SHP77 treated with DMSO at 0.1 percent for 48 hours (cell line): ENCODE measurements at regions not wholly inside any gene's neighbourhood (a gene's known extent, or its start where the extent isn't known, plus 50 kb on each side); places are given as distances from the start of the nearest gene placed in this dataset.
"Not testable (repeated sequence)": the region's sequence is repeated elsewhere in the genome, so short reads cannot be mapped to it uniquely, and the experiment has no call there.

ENCODE experiments used
- DNase-seq: peaks from one replicate; lab custom pipeline; 2025; lab: John Stamatoyannopoulos, UW

DNA sequence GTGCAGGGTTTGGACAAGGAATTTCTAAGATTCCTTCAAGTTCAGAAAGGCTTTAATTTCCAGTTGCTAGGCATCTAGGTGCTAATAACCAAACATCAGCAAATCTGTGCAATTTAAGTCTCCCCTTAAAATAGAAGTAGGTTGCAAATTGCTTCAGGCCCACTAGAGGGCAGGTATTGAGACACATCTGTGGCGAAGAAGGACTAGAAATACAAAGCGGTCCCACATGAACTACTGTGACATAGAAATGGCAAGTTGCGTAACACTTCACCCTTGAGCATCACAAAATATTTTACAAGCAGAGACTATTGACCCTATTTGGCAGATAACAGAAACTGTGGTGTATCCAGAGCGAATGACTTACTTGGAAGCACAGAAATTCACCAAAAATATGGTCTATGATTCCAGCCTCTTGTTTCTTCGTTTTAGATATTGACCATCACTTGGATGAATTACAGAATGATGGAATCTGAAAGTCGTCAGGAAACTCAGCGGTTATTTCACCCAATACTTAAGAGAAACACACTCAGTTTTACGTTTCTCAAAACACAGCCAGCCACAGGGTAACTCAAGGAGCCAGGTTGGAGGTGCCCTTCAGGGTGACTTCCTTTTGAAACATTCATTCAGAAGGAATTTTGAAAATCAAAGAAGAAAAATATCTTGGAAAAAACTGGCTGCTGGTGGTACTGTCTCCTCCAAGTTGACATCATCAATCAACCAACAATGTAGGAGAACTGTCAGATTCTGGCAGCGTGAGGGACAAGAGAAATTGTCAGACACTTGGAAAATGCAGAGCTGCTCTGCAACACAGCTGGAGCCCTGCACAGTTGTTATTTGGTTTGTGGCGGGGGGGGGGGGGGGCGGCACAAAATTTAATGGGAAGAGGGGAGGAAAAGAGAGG is 256.3 kb upstream of the MINDY3 start:
- DNase-seq = peak; percentile 25

DNA sequence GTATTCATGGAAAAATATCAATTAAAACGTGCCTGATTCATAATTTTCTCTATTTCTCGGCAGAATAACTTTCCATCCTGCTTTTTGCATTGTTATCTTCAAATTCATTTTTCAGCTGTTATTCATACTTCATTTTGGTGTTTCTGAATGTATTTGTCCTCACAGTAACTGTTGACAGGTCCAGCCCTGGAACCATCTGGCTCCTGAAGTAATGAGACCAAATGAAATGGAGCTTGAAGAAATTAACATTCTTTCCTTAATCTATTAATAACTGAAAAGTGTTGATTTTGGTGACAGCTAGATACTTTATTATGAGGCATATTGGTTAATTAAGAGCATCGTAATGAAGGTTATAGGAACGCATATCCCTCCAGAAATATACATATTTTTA is 257.0 kb upstream of the MINDY3 start:
- DNase-seq = no peak

DNA sequence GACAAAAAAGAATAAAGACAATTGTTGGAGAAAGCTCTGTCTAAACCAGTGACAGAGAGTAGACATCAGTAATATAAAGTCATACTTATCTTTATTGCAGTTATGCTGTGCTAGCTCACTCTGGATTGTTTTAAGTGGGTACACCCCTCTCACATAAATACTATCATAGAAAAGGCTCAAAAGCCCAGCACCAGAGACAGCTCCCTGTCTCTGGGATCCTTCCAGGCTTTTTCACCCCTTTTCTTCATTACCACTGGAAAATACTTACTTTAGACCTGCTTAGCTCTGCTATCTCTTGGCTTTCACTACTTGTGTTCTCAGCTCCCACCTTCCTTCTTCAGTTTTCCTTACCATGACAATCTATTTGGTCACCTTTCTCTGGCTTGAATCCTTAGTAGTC is 259.1 kb upstream of the MINDY3 start:
- no peak for DNase-seq

DNA sequence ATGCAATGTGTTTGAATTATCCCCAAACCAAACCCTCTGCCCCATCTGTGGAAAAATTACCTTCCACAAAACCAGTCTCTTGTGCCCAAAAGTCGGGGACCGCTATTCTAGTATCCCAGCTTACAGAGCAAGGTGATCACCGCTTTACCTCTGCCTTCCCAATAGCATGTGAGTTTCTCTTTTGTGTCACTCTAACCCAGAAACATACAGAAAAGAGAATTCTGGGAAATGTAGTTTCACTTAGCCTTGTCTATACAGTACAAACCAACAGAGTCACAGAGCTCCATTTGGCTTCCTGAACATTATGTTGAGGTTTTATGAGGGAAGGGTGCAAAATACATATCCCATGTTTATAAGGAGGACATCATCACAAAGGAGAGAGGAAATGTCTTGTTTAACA is 260.3 kb upstream of the MINDY3 start:
- DNase-seq = no peak

DNA sequence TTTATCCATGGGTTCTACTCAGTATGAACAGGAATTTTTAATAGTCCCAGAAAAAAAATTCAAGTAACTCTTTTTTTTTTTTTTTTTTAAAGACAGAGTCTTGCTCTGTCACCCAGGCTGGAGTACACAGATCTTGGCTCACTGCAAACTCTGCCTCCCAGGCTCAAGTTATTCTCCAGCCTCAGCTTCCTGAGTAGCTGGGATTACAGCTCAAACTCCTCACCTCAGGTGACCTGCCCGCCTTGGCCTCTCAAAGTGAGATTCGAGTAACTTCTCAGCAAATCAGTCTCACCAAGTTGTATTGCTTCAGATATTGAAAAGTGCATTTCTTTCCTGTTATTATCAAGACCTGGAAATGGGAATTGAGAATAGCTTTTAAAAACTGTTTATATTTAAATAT is 281.2 kb upstream of the MINDY3 start:
- no peak for DNase-seq

DNA sequence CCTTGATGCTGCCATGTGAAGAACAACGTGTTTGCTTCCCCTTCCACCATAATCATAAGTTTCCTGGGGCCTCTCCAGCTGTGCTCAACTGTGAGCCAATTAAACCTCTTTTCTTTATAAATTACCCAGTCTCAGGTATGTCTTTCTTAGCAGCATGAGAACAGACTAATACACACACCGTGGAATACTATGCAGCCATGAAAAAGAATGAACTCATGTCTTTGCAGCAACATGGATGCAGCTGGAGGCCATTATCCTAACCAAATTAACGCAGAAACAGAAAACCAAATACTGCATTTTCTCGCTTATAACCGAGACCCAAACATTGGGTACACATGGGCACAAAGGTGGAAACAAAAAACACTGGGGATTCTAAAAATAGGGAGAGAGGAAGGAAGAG is 286.7 kb upstream of the MINDY3 start:
- DNase-seq = no peak

DNA sequence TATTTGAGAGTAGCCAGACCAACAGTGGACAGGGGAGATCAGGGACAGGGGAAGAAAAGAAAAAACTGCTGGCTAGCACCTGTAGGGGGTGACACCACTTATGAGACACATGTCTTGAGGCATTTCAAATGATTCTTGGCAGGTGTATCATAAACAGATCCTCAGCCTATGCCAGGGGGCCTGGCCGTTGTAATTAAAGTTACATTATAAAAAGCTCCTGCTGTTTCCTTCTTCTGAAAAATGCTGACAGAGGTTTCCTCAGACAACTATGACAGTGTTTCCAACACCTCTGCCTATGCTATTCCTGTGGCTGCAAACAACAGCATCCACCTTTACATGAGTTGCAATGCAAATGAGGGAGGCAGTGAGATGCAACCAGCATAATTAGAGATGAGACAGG is 281.0 kb upstream of the PTER start:
- no peak for DNase-seq

DNA sequence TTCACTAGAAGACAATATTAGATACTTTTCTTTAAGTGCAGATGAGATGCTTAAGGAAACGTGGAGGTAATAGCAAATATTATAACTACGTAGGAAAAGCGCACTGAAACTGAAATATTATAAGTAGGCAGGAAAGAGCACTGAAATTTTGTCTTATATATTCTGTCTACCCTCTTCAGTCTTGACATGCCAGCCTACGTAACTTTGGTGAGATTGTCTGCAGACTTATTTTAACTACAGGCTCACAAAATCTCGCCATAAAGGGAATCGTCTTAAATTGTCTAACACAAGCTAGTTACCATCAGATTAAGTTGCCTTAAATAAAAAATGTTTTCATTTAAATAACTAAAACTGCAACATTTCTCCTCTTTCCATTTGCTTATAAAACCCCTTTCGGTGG is 280.1 kb upstream of the PTER start:
- no peak for DNase-seq

DNA sequence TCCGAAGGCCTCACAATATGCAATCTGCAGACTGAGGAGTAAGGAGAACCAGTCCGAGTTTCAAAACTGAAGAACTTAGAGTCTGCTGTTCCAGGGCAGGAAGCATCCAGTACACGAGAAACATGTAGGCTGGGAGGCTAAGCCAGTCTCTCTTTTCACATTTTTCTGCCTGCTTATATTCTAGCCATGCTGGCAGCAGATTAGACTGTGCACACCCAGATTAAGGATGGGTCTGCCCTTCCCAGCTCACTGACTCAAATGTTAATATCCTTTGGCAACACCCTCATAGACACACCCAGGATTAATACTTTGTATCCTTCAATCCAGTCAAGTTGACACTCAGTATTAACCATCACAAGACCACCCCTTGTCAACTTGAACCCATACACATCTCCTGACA is 271.7 kb upstream of the PTER start:
- not testable (repeated sequence) for DNase-seq

DNA sequence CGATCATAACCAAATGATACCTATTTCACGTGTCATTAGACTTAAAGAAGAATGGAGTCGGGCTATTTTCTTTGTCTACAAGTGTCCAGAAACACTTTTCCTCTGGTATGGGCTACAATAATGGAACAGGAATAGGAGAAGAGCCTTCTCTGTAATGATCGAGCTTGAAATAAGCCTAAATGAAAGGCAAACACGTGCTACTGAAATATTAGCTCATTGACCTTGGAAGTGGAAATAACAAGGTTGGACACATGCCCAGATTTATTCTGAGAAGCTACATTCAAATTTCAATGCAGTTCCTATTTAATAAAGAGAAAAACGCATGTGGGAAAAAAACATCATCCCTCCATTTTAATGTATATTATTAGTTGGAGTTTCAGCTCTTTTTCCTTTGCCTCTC is 254.7 kb upstream of the PTER start:
- DNase-seq = no peak

DNA sequence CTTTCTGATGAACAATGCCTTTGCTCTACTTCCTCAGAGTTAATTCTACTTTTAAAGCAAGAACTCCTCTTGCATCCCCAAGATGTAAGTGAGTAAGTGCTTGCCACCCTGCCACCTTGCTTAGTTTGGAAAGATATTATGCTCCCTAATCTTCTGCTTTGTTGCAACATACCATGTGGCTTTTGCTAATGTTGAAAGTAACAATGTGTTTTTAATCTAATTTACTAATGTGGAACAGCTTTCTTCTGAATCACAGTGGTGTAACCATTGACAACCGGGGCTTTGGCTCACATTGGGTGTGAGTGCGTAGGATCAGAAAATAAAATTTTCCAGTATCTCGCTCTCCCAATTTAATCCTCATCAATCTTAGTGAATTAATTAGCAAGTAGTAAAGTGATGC is 254.1 kb upstream of the PTER start:
- no peak for DNase-seq

DNA sequence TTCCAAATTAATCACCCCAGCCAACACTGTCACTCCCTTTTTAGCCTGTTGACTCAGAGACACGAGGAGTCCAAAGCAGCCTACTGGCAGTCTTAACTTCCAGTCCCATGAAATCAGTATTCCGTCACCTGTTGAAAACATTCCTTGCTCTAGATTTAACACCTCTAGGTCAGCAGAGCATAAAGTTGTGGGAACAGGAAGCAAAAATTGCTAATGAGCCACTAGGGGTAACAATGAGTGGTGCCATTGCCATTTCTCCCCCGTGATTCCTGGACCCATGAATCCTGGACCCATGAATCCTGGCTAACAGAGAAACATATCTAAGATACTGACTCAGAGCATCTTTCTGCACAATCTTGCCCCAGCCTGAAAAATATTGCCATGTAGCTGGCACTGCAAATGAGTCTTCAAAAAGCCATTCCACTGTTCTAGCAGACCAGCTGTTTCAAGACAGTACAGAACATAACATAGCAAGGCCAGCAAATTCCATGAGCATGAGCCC is 252.7 kb upstream of the PTER start:
- DNase-seq = no peak

DNA sequence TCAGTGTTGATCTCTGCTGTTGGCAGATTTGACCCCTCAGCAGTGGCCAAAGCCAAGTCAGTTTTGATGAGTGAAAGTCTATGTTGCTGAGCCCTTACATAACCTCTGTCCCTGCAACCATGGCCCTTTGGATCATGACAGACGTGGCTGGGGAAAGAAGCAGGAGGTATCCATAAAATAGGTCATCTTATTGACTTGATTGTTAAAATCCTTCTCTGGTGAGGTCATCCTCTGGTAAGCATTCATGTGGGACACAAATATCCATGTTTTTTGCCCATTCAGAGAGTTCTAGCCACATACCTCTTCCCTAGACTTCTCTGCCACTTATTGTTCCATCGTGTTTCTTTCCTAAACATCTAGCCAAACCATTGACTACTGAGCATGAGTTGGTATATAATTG is 251.9 kb upstream of the PTER start:
- DNase-seq = no peak

DNA sequence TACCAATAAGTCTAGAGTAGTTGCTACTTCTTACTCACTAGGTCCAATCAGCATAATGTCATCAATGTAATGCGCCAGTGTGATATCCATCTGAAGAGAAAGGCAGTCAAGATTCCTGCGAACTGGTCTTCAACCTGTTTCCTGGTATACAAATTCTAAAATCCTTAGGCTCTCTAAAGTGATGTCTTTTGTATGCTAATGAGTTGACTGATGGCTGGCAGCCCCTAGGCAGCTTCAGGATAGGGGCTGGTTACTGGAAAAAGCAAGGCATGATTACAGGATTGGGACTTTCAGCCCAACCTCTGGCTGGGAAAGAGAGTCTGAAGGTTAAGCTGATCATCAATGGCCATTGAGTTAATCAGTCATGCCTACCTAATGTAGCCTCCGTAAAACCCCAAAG is 250.2 kb upstream of the PTER start:
- no peak for DNase-seq

DNA sequence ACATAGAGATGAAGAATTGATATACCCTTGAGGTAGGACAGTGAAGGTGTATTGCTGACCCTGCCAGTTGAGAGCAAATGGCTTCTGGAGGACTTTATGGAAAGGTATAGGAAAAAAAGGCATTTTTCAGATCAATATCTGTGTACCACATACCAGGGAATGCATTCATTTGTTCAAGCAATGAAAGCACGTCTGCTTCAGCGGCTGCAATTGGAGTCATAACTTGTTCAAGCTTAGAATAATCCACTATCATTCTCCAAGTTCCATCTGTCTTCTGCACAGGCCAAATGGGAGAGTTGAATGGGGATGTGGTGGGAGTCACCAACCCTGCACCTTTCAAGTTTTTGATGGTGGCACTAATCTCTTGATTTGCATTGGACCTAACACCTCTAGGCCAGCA is 249.6 kb upstream of the PTER start:
- no peak for DNase-seq

DNA sequence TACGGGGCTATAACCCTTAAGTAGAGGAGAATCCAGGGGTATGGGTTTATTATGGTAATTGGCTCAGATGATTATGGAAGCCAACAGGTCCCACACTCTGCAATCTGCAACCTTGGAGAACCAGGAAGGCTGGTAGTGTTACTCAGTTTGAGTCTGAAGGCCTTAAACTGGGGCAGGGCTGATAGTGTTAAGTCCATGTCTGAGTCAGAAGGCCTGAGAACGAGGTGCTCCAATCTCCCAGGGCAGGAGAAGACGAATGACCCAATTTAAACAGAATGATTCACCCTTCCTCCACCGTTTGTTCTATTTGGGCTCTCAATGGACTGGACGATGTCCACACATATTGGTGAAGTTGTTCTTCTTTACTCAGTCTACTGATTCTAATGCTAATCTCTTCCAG is 244.5 kb upstream of the PTER start:
- no peak for DNase-seq

DNA sequence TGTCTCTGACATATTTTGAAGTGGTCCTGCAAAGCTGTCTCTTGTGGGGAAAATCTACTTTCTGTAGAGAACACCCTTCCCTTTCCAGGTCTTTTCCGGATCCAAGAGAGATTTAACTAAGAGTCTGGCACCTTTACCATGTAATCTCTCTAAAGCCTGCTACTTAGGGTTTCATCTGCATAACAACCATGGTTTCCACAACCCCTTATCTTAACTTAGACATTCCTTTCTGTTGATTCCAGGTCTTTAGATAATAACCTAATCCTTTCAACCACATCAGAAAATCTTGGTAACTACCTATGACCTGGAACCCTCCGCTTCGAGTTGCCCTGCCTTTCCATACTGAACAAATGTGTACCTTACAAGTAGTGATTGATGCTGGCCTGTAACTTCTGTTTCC is 243.6 kb upstream of the PTER start:
- DNase-seq = no peak

DNA sequence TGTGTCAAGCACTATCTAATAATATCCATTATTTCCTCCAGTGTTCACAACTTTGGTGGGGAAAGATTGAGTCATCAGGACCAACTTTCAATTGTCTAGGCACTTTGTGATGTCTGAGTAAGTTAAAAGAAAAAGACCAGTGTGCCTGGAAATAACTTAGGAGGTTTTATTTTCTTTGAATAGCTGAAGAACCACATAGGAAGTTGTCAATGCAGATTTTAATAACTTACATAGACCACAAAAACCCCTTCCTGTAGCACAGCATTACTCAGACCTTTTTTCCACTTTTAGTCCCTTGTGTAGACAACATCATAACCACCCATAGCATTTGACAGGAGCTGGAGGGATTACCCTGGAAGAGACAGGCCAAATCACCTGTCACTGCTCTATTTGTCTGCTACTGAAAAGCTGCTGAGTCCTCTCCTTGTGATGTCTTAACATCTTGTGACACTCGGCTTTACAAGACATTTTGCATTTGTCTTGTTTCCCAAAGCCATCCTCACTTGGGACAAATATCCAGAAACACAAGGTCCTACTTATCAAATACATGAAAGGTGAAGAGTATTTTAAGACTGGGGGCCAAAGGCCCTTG is 241.5 kb upstream of the PTER start:
- DNase-seq = no peak

DNA sequence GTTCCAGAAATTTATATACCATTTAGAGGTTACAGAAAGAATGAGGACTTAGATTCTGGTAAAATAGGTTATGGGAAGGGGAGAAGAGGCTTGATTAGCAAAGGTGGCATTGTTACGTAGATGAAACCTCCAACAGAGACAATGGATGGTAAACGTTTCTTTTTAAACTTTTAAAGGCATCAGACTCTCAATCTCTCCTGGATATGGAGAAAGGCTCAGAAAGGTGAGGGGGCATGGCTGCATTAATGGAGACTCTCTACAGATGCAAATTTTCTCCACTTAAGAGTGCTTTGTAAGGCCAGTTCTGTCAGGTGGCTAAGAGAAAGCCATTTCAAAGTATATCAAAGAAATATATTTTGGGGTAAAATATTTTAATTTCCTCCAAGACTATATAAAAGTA is 240.9 kb upstream of the PTER start:
- DNase-seq = no peak

DNA sequence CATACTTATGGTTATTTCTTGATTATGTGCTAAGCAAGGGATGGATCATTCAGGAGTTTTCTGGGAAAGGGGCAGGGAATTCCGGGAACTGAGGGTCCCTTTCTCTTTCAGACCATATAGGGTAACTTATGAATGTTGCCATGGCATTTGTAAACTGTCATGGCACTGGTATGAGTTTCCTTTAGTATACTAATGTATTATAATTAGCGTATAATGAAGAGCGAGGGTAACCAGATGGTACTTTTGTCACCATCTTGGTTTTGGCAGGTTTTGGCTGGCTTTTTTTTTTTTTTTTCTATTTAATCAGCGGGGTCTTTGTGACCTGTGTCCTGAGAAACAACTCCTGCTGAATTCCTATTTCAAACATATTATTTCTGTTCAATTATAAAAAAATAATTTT is 237.6 kb upstream of the PTER start:
- DNase-seq = no peak

DNA sequence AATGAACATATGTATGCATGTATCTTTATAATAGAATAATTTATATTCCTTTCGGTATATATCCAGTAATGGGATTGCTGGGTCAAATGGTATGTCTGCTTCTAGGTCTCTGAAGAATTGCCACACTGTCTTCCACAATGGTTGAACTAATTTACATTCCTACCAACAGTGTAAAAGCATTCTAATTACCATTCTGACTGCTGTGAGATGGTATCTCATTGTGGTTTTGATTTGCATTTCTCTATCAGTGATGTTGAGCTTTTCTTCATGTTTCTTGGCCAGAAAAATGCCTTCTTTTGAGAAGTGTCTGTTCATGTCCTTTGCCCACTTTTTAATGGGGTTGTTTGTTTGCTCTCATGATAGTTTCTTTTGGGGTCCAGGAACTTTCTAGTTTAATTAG is 213.2 kb upstream of the PTER start:
- DNase-seq = not testable (repeated sequence)

DNA sequence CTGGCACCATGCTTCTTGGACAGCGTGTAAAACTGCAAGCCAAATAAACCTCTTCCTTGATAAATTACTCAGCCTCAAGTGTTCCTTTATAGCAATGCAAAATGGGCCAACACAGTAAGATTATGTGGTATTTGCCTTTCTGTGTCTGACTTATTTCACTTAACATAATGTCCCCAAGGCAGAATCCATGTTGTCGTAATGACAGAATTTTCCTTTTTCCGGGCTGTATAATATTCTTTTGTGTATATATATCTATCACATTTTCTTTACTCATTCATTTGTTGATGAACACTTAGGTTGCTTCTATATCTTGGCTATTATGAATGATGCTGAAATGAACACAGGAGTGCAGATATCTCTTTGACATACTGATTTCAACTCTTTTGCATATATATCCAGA is 209.1 kb upstream of the PTER start:
- DNase-seq = no peak

DNA sequence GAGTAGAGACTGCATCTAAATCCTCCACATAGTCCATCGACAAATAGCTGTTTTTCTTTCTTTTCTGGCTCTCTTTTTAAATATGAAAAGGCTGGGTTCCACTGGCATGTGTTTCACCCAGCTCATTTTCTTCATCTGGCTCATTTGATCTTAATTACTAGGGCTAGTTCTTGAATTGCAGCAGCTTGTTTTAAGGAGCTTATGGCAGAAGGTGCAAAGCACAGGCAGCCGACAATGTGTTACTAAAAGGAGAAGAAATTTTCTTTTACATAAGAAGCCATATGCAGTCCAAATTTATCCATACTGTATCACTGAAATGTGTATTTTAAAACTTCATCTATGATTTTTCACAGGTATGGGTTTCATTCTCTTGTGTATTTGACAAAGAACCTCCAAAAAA is 205.6 kb upstream of the PTER start:
- DNase-seq = no peak
